NCI-H2196 treated with DMSO at 0.1 percent for 48 hours (cell line): ENCODE measurements at regions not wholly inside any gene's neighbourhood (a gene's known extent, or its start where the extent isn't known, plus 50 kb on each side); places are given as distances from the start of the nearest gene placed in this dataset.
"Not testable (repeated sequence)": the region's sequence is repeated elsewhere in the genome, so short reads cannot be mapped to it uniquely, and the experiment has no call there.

ENCODE experiments used
- DNase-seq: peaks from one replicate; lab custom pipeline; 2025; ENCODE audit not compliant: unreplicated experiment; lab: John Stamatoyannopoulos, UW

- no peak for DNase-seq
Measured at GRCh38 chr3:164752812-164753211, 325.5 kb downstream of the SI start.

- DNase-seq: no peak
Measured at GRCh38 chr3:164748626-164749025, 329.7 kb downstream of the SI start.

GRCh38 chr3:164741869-164742268, 336.4 kb downstream of the SI start:
- no peak for DNase-seq

- no peak for DNase-seq
Measured at GRCh38 chr3:164737174-164737573, 341.1 kb downstream of the SI start.

- no peak for DNase-seq
Measured at GRCh38 chr3:164732166-164732565, 346.1 kb downstream of the SI start.

- DNase-seq: no peak
Measured at GRCh38 chr3:164730815-164731360, 347.4 kb downstream of the SI start.

- DNase-seq: no peak
Measured at GRCh38 chr3:164723396-164723795, 354.9 kb downstream of the SI start.

GRCh38 chr3:164702808-164703207, 375.5 kb downstream of the SI start:
- DNase-seq: not testable (repeated sequence)

GRCh38 chr3:164687902-164688301, 390.4 kb downstream of the SI start:
- no peak for DNase-seq

- DNase-seq: no peak
Measured at GRCh38 chr3:164687211-164687610, 391.1 kb downstream of the SI start.

- DNase-seq: no peak
Measured at GRCh38 chr3:164683489-164683888, 394.8 kb downstream of the SI start.

- DNase-seq: no peak
Measured at GRCh38 chr3:164679245-164679644, 399.1 kb downstream of the SI start.

- DNase-seq: no peak
Measured at GRCh38 chr3:164677317-164677716, 401.0 kb downstream of the SI start.

GRCh38 chr3:164673738-164674137, 404.6 kb downstream of the SI start:
- no peak for DNase-seq

- no peak for DNase-seq
Measured at GRCh38 chr3:164658125-164658524, 420.2 kb downstream of the SI start.

- DNase-seq: no peak
Measured at GRCh38 chr3:164657631-164658030, 420.7 kb downstream of the SI start.

- DNase-seq: no peak
Measured at GRCh38 chr3:164655462-164655861, 422.8 kb downstream of the SI start.

GRCh38 chr3:164641071-164641470, 437.2 kb downstream of the SI start:
- no peak for DNase-seq

GRCh38 chr3:164640591-164640990, 437.7 kb downstream of the SI start:
- no peak for DNase-seq

GRCh38 chr3:164620956-164621355, 457.3 kb downstream of the SI start:
- DNase-seq: no peak

- no peak for DNase-seq
Measured at GRCh38 chr3:164620423-164620822, 457.9 kb downstream of the SI start.

GRCh38 chr3:164612751-164613150, 465.5 kb downstream of the SI start:
- DNase-seq: no peak

GRCh38 chr3:164608554-164609276, 469.6 kb downstream of the SI start:
- no peak for DNase-seq
